H9 (cell line): ENCODE measurements at regions not wholly inside any gene's neighbourhood (a gene's known extent, or its start where the extent isn't known, plus 50 kb on each side); places are given as distances from the start of the nearest gene placed in this dataset.

Experiments used
- DNase-seq: peaks from one replicate; pipeline ENCODE4 v3.0.0-alpha.2; 2017
- H2AFZ ChIP-seq: one replicate; pipeline ENCODE4 v1.6.1; 2013; ENCODE audit warnings: mild to moderate bottlenecking, low read length, control low read depth, moderate library complexity
- H2AK5ac ChIP-seq: 2 replicates; pipeline ENCODE4 v1.6.1; 2013; ENCODE audit warnings: low read length, control low read depth, mixed read lengths; ENCODE audit not compliant: insufficient read length
- H2BK120ac ChIP-seq: one replicate; pipeline ENCODE4 v1.6.1; 2013; ENCODE audit warnings: low read depth, mild to moderate bottlenecking, low read length, control low read depth, inconsistent platforms; ENCODE audit not compliant: poor library complexity, severe bottlenecking
- H2BK12ac ChIP-seq: 2 replicates; pipeline ENCODE4 v1.6.1; 2013; ENCODE audit warnings: low read length, control low read depth, mixed read lengths, low read depth; ENCODE audit not compliant: insufficient read length
- H2BK15ac ChIP-seq: 2 replicates; pipeline ENCODE4 v1.6.1; 2013; ENCODE audit warnings: low read depth, low read length, control low read depth
- H2BK20ac ChIP-seq: one replicate; pipeline ENCODE4 v1.6.1; 2013; ENCODE audit warnings: low read depth, mild to moderate bottlenecking, low read length, control low read depth, inconsistent platforms; ENCODE audit not compliant: poor library complexity, severe bottlenecking
- H2BK5ac ChIP-seq: 2 replicates; pipeline ENCODE4 v1.6.1; 2013; ENCODE audit warnings: low read length, control low read depth, mixed read lengths; ENCODE audit not compliant: insufficient read length
- H3K14ac ChIP-seq: 2 replicates; pipeline ENCODE4 v1.6.1; 2013; ENCODE audit warnings: low read length, control low read depth; ENCODE audit not compliant: insufficient read depth
- H3K18ac ChIP-seq: 2 replicates; pipeline ENCODE4 v1.6.1; 2013; ENCODE audit warnings: low read depth, mild to moderate bottlenecking, mixed read lengths, low read length, control low read depth; ENCODE audit not compliant: insufficient read length
- H3K23ac ChIP-seq: 2 replicates; pipeline ENCODE4 v1.6.1; 2013; ENCODE audit warnings: low read length, control low read depth, mixed read lengths, low read depth; ENCODE audit not compliant: insufficient read length
- H3K23me2 ChIP-seq: 2 replicates; pipeline ENCODE4 v1.6.1; 2013; ENCODE audit warnings: low read depth, mild to moderate bottlenecking, mixed read lengths, low read length, control low read depth; ENCODE audit not compliant: insufficient read length, poor library complexity, severe bottlenecking
- H3K27ac ChIP-seq: 2 replicates; pipeline ENCODE4 v1.5.1; 2013; ENCODE audit warnings: low read length, control low read depth, mixed read lengths, low read depth; ENCODE audit not compliant: insufficient read length
- H3K27me3 ChIP-seq: 2 replicates; pipeline ENCODE4 v1.6.1; 2013; ENCODE audit warnings: low read length, control low read depth, inconsistent platforms; ENCODE audit not compliant: insufficient read depth
- H3K4ac ChIP-seq: 2 replicates; pipeline ENCODE4 v1.6.1; 2013; ENCODE audit warnings: low read depth, mild to moderate bottlenecking, control low read depth, inconsistent platforms, low read length, moderate library complexity
- H3K4me1 ChIP-seq: 2 replicates; pipeline ENCODE4 v1.6.1; 2013; ENCODE audit warnings: low read length, control low read depth, inconsistent platforms; ENCODE audit not compliant: insufficient read depth
- H3K4me2 ChIP-seq: 2 replicates; pipeline ENCODE4 v1.6.1; 2013; ENCODE audit warnings: low read length, control low read depth, mixed read lengths; ENCODE audit not compliant: insufficient read length, insufficient read depth
- H3K56ac ChIP-seq: 2 replicates; pipeline ENCODE4 v1.6.1; 2013; ENCODE audit warnings: low read depth, mild to moderate bottlenecking, mixed read lengths, low read length, control low read depth; ENCODE audit not compliant: insufficient read length
- H3K79me1 ChIP-seq: 2 replicates; pipeline ENCODE4 v1.6.1; 2013; ENCODE audit warnings: low read depth, mild to moderate bottlenecking, moderate library complexity, low read length, control low read depth, inconsistent platforms; ENCODE audit not compliant: insufficient read depth, poor library complexity, severe bottlenecking
- H3K79me2 ChIP-seq: 2 replicates; pipeline ENCODE4 v1.6.1; 2013; ENCODE audit warnings: low read length, control low read depth, inconsistent platforms; ENCODE audit not compliant: insufficient read depth
- H3K9ac ChIP-seq: 2 replicates; pipeline ENCODE4 v1.6.1; 2013; ENCODE audit warnings: low read length, control low read depth, mixed read lengths; ENCODE audit not compliant: insufficient read length; ENCODE audit errors: extremely low read depth
- H3K9me3 ChIP-seq: one replicate; pipeline ENCODE4 v1.6.1; 2013; ENCODE audit warnings: low read depth, low read length, inconsistent platforms; ENCODE audit not compliant: control insufficient read depth
- H3T11ph ChIP-seq: one replicate; pipeline ENCODE4 v1.6.1; 2013; ENCODE audit warnings: mild to moderate bottlenecking, low read length, control low read depth, inconsistent platforms
- H4K20me1 ChIP-seq: one replicate; pipeline ENCODE4 v1.6.1; 2013; ENCODE audit not compliant: control insufficient read depth, insufficient read length, insufficient read depth
- H4K5ac ChIP-seq: 2 replicates; pipeline ENCODE4 v1.6.1; 2013; ENCODE audit warnings: low read depth, mild to moderate bottlenecking, mixed read lengths, low read length, control low read depth; ENCODE audit not compliant: insufficient read length
- H4K8ac ChIP-seq: replicated peaks from 2 replicates; pipeline ENCODE4 v1.6.1; 2013; ENCODE audit warnings: low read length, control low read depth, mixed read lengths, low read depth; ENCODE audit not compliant: insufficient read length
- H4K91ac ChIP-seq: 2 replicates; pipeline ENCODE4 v1.6.1; 2013; ENCODE audit warnings: low read depth, mild to moderate bottlenecking, moderate library complexity, mixed read lengths, low read length, control low read depth; ENCODE audit not compliant: insufficient read length
- H3K27ac Mint-ChIP-seq, 3 experiments: 2 replicates in 2 of 3; 3 replicates in 1 of 3; pipeline ENCODE4 v1.8.0; 2020 to 2021; ENCODE audit warnings: mixed read lengths in 3 of 3, mild to moderate bottlenecking in 1 of 3, moderate library complexity in 1 of 3
- H3K27me3 Mint-ChIP-seq: 2 replicates; pipeline ENCODE4 v1.8.0; 2021; ENCODE audit warnings: low read depth, mild to moderate bottlenecking, moderate library complexity, mixed read lengths
- H3K36me3 Mint-ChIP-seq, 3 experiments: 2 replicates in 2 of 3; 3 replicates in 1 of 3; pipeline ENCODE4 v1.8.0; 2020 to 2021; ENCODE audit warnings: low read depth in 3 of 3, mixed read lengths in 3 of 3; ENCODE audit not compliant: insufficient read depth in 1 of 3
- H3K4me1 Mint-ChIP-seq, 2 experiments: 2 replicates each; pipeline ENCODE4 v1.8.0; 2020; ENCODE audit warnings: mixed read lengths in 2 of 2
- H3K4me3 Mint-ChIP-seq, 2 experiments: 2 replicates in 1 of 2; 3 replicates in 1 of 2; pipeline ENCODE4 v1.8.0; 2020 to 2021; ENCODE audit warnings: mild to moderate bottlenecking in 2 of 2, mixed read lengths in 2 of 2, moderate library complexity in 1 of 2
- H3K9me3 Mint-ChIP-seq, 2 experiments: 2 replicates in 1 of 2; 3 replicates in 1 of 2; pipeline ENCODE4 v1.8.0; 2020; ENCODE audit warnings: mild to moderate bottlenecking in 2 of 2, mixed read lengths in 2 of 2, moderate library complexity in 1 of 2
- CTCF ChIP-seq: fragments of 200-600 bp; sonication (generic); conservative IDR thresholded peaks from 3 replicates; pipeline ENCODE4 v1.8.0; 2021; ENCODE audit warnings: antibody characterized with exemption, mild to moderate bottlenecking
- WGBS: extraction: QIAGEN DNeasy Blood & Tissue Kit; methylation state at CpG from one replicate; pipeline ENCODE4 v1.1.7; 2013; ENCODE audit warnings: missing lambda C conversion rate, low lambda C conversion rate, mixed read lengths; ENCODE audit not compliant: insufficient read length; ENCODE audit errors: extremely low coverage; 5-methylcytosine and 5-hydroxymethylcytosine counted together

- Histone ChIP-seq H4K5ac (no peak overlapping the region), H3K4me2 (no peak overlapping the region), H3K79me1 (no peaks in the 10 kb centered on the region), H4K91ac (no peak overlapping the region), H3K56ac (no peak overlapping the region), H3K27ac (no peak overlapping the region), H3T11ph (no peak overlapping the region), H3K23me2 (no peaks in the 10 kb centered on the region), H3K18ac (no peak overlapping the region), H2BK120ac (no peak overlapping the region), H2BK20ac (no peak overlapping the region), H3K4ac (no peak overlapping the region), H3K9ac (no peak overlapping the region), H3K9me3 (no peaks in the 10 kb centered on the region), H3K4me1 (no peaks in the 10 kb centered on the region), H4K20me1 (no peaks in the 10 kb centered on the region), H2AK5ac (no peak overlapping the region), H4K8ac (no peak overlapping the region), H3K23ac (no peak overlapping the region), H2BK5ac (no peak overlapping the region), H3K79me2 (no peaks in the 10 kb centered on the region), H3K27me3 (no peaks in the 10 kb centered on the region), H2AFZ (no peak overlapping the region), H2BK15ac (no peak overlapping the region), H2BK12ac (no peak overlapping the region), H3K14ac (no peak overlapping the region)
- TF ChIP-seq CTCF: no peak
- no peaks in the 10 kb centered on the region for H3K4me1 Mint-ChIP-seq
- peaks cover 27 to 45% of the 10 kb centered on the region in 2 experiments for H3K9me3 Mint-ChIP-seq
- H3K36me3 Mint-ChIP-seq: no peaks in the 10 kb centered on the region
- H3K27me3 Mint-ChIP-seq: no peaks in the 10 kb centered on the region
- DNase-seq: no peak
- H3K4me3 Mint-ChIP-seq: no peak overlapping the region
- no CpG with 5 or more reads among the region's 5 CpGs for WGBS
- H3K27ac Mint-ChIP-seq: no peak overlapping the region
Observed at GRCh38 chr21:25031750-25032149, 575.5 kb downstream of the MRPL39 start.
